PC-3 (cell line): ENCODE measurements at regions not wholly inside any gene's neighbourhood (a gene's known extent, or its start where the extent isn't known, plus 50 kb on each side); places are given as distances from the start of the nearest gene placed in this dataset.

Experiments
- ATAC-seq: fragments of 200-7000 bp; cut with Tn5 transposase; 2 replicates; pipeline ENCODE4 v1.9.1; 2020; ENCODE audit warnings: mild to moderate bottlenecking, moderate library complexity
- BruUV-seq: library from RNA; stranded (reverse); fragments of 400-500 nt; replicated peaks from 2 replicates; lab custom pipeline; 2021; lab: Mats Ljungman, UMichigan
- CTCF ChIA-PET: fragments of 300-600 bp; sonication (Branson Sonifier 250); formaldehyde crosslinking; loops from one replicate; lab custom pipeline; 2022; ENCODE audit warnings: antibody characterized with exemption; lab: Charles Lee
- POLR2A ChIA-PET: fragments of 300-600 bp; sonication (Branson Sonifier 250); formaldehyde crosslinking; loops from one replicate; lab custom pipeline; 2022; ENCODE audit warnings: antibody characterized with exemption; ENCODE audit not compliant: unreplicated experiment; lab: Charles Lee
- DNase-seq: peaks from one replicate; pipeline ENCODE4 v3.0.0-alpha.2; 2015
- H2AFZ ChIP-seq: fragments of 300-600 bp; sonication (generic); 2 replicates; pipeline ENCODE4 v1.6.0; 2016; ENCODE audit warnings: antibody characterized with exemption, low read length
- H3F3A ChIP-seq: fragments of 300-600 bp; sonication (generic); one replicate; pipeline ENCODE4 v1.6.0; 2017; ENCODE audit warnings: antibody characterized with exemption, low read length, control low read depth, mild to moderate bottlenecking; ENCODE audit not compliant: unreplicated experiment
- H3K27ac ChIP-seq: fragments of 300-600 bp; sonication (generic); 2 replicates; pipeline ENCODE4 v1.5.1; 2016; ENCODE audit warnings: mild to moderate bottlenecking, low read length
- H3K27me3 ChIP-seq: fragments of 300-600 bp; sonication (generic); 2 replicates; pipeline ENCODE4 v1.6.1; 2016; ENCODE audit warnings: low read length, mixed read lengths
- H3K36me3 ChIP-seq: fragments of 300-600 bp; sonication (generic); 2 replicates; pipeline ENCODE4 v1.6.1; 2016; ENCODE audit warnings: low read depth, mixed run types, low read length, mixed read lengths
- H3K4me1 ChIP-seq: fragments of 300-600 bp; sonication (generic); 2 replicates; pipeline ENCODE4 v1.5.1; 2016; ENCODE audit warnings: low read length; ENCODE audit not compliant: insufficient read depth
- H3K4me2 ChIP-seq: fragments of 300-600 bp; sonication (generic); 2 replicates; pipeline ENCODE4 v1.6.0; 2016; ENCODE audit warnings: low read length
- H3K4me3 ChIP-seq: fragments of 300-600 bp; sonication (generic); 2 replicates; pipeline ENCODE4 v1.5.1; 2016; ENCODE audit warnings: mild to moderate bottlenecking, low read length, mixed read lengths
- H3K79me2 ChIP-seq: fragments of 300-600 bp; sonication (generic); 2 replicates; pipeline ENCODE4 v1.6.1; 2017; ENCODE audit warnings: low read length, mixed read lengths
- H3K9ac ChIP-seq: fragments of 300-600 bp; sonication (generic); 2 replicates; pipeline ENCODE4 v1.6.0; 2016; ENCODE audit warnings: mild to moderate bottlenecking, low read length
- H3K9me2 ChIP-seq: fragments of 300-600 bp; sonication (generic); replicated peaks from 2 replicates; pipeline ENCODE4 v1.6.1; 2016; ENCODE audit warnings: mixed run types, low read length, mixed read lengths
- H3K9me3 ChIP-seq: fragments of 300-600 bp; sonication (generic); 2 replicates; pipeline ENCODE4 v1.6.1; 2016; ENCODE audit warnings: low read length, mixed read lengths
- H4K20me1 ChIP-seq: fragments of 300-600 bp; sonication (generic); 2 replicates; pipeline ENCODE4 v1.6.1; 2016; ENCODE audit warnings: low read length, mixed read lengths
- EZH2 ChIP-seq: fragments of 300-600 bp; sonication (generic); IDR thresholded peaks from one replicate; pipeline ENCODE4 v1.6.1; 2017; ENCODE audit warnings: antibody characterized with exemption, mild to moderate bottlenecking, low read length; ENCODE audit not compliant: unreplicated experiment
- EZH2phosphoT487 ChIP-seq: fragments of 300-600 bp; sonication (generic); IDR thresholded peaks from 2 replicates; pipeline ENCODE4 v1.6.1; 2018; ENCODE audit warnings: mild to moderate bottlenecking, antibody characterized with exemption, low read length, borderline replicate concordance
- intact Hi-C: fragments of 100-400 bp; cut with micrococcal nuclease; formaldehyde crosslinking; loops from 2 replicates; pipeline ENCODE4 v1.9.0; 2023
- TF ChIP-seq, protein P1 (sequence below): fragments of 300-600 bp; sonication (generic); conservative IDR thresholded peaks from 2 replicates; pipeline ENCODE4 v1.5.1; 2017; ENCODE audit warnings: antibody characterized with exemption, low read depth, mild to moderate bottlenecking, low read length

DNA sequence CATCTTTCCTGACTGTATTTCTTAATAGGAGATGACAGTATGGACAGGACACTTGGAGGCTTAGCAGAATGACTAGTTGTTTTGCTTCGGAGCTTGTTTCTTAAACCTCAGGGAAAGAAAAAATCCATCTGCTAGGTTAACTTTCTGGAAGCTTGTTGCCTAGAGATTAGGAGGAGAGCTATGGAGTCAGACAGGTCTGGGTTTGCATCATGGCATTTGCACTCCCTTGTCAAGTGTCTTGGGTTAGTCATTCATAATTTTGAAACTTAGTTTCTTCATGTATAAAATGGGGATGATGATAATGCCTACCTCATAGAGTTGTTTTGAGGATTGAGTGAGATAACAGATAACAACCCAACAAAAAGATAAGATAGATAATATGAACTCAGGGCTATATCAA is 231.5 kb downstream of the STK31 start:
- DNase-seq (no peak), ATAC-seq (no peak)
- Histone ChIP-seq H2AFZ (no peak overlapping the region), H3K9ac (no peak overlapping the region), H3K9me2 (no peaks in the 10 kb centered on the region), H3F3A (no peaks in the 10 kb centered on the region), H3K9me3 (no peaks in the 10 kb centered on the region), H4K20me1 (no peaks in the 10 kb centered on the region), H3K4me1 (0 out of 2 replicates have a peak, but pooled peaks cover 4% of the 10 kb centered on the region), H3K4me2 (no peak overlapping the region), H3K27me3 (no peaks in the 10 kb centered on the region), H3K27ac (no peak overlapping the region), H3K79me2 (no peaks in the 10 kb centered on the region), H3K4me3 (no peak overlapping the region), H3K36me3 (no peaks in the 10 kb centered on the region)
- CTCF ChIA-PET: no interaction called here
- intact Hi-C loops: no loop called here
- TF ChIP-seq, protein P1, sequence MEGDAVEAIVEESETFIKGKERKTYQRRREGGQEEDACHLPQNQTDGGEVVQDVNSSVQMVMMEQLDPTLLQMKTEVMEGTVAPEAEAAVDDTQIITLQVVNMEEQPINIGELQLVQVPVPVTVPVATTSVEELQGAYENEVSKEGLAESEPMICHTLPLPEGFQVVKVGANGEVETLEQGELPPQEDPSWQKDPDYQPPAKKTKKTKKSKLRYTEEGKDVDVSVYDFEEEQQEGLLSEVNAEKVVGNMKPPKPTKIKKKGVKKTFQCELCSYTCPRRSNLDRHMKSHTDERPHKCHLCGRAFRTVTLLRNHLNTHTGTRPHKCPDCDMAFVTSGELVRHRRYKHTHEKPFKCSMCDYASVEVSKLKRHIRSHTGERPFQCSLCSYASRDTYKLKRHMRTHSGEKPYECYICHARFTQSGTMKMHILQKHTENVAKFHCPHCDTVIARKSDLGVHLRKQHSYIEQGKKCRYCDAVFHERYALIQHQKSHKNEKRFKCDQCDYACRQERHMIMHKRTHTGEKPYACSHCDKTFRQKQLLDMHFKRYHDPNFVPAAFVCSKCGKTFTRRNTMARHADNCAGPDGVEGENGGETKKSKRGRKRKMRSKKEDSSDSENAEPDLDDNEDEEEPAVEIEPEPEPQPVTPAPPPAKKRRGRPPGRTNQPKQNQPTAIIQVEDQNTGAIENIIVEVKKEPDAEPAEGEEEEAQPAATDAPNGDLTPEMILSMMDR: no peak
- TF ChIP-seq EZH2phosphoT487: no peak
- no peak for TF ChIP-seq EZH2
- BruUV-seq: no TSS peak
- POLR2A ChIA-PET: interaction anchor here (0.7 kb wide), 1 partner anchor 52 kb away, joined by 4 read pairs; no protein-coding TSS in a partner anchor

DNA sequence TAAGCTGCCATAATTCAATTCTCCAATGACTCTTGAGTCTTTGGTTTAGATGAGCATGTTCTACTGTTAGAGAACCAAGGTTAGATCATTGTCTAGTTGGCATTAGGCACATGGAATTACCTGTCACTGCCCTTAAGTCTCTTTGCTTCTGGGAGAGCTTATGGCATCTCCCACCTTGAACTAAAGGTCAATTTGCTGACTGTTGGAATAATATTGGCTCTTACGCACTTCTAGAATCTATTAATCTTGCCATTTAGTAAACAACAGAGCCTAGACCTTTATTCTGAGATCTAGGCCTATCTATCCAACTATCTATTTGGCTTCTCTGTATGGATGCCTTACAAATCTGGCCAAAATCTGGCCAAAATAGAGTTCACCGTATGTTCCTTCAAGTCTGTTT is 232.0 kb downstream of the STK31 start:
- BruUV-seq: no TSS peak
- no peaks in the 10 kb centered on the region for H3K36me3 ChIP-seq
- no peaks in the 10 kb centered on the region for H4K20me1 ChIP-seq
- no peaks in the 10 kb centered on the region for H3F3A ChIP-seq
- H3K9ac ChIP-seq: no peak overlapping the region
- H3K27me3 ChIP-seq: no peaks in the 10 kb centered on the region
- H3K9me3 ChIP-seq: no peaks in the 10 kb centered on the region
- no peaks in the 10 kb centered on the region for H3K79me2 ChIP-seq
- no peak for ATAC-seq
- no peak for DNase-seq
- H2AFZ ChIP-seq: no peak overlapping the region
- TF ChIP-seq, protein P1: no peak
- TF ChIP-seq EZH2phosphoT487 (no peak), EZH2 (no peak)
- ChIA-PET POLR2A (no interaction called here), CTCF (no interaction called here)
- no peaks in the 10 kb centered on the region for H3K9me2 ChIP-seq
- intact Hi-C loops: no loop called here
- 0 out of 2 replicates have a peak, but pooled peaks cover 4% of the 10 kb centered on the region for H3K4me1 ChIP-seq
- H3K4me3 ChIP-seq: no peak overlapping the region
- H3K4me2 ChIP-seq: no peak overlapping the region
- no peak overlapping the region for H3K27ac ChIP-seq

DNA sequence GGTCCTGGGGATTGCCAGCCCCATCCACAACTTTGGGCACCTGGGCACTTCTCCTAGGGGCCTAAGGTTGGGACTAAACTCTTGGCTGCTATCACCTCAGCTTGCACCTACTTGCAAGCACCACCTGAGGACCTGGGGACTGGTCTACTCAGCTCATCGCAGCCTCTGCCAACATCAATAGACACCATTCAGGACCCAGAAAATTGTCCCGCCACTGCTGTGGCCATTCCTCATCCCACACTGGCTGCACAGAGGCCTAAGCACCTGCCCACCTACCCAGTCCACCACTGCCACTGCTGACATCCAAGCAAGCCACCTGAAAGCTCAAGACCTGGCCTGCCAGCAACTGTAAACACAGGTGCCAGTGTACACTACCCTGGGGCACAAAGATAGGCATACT is 234.1 kb downstream of the STK31 start:
- no peak overlapping the region for H3K9ac ChIP-seq
- no peaks in the 10 kb centered on the region for H3F3A ChIP-seq
- intact Hi-C loops: no loop called here
- no peaks in the 10 kb centered on the region for H4K20me1 ChIP-seq
- H3K79me2 ChIP-seq: no peaks in the 10 kb centered on the region
- CTCF ChIA-PET: no interaction called here
- DNase-seq: no peak
- no peaks in the 10 kb centered on the region for H3K36me3 ChIP-seq
- no peaks in the 10 kb centered on the region for H3K9me2 ChIP-seq
- POLR2A ChIA-PET: no interaction called here
- no peak overlapping the region for H3K4me3 ChIP-seq
- H3K4me1 ChIP-seq: no peaks in the 10 kb centered on the region
- H3K27me3 ChIP-seq: no peaks in the 10 kb centered on the region
- no TSS peak for BruUV-seq
- no peak overlapping the region for H3K27ac ChIP-seq
- H3K4me2 ChIP-seq: no peak overlapping the region
- H3K9me3 ChIP-seq: no peaks in the 10 kb centered on the region
- H2AFZ ChIP-seq: no peak overlapping the region
- TF ChIP-seq EZH2 (no peak), EZH2phosphoT487 (no peak)
- TF ChIP-seq, protein P1: no peak
- ATAC-seq: no peak
